Ascending aorta (tissue), 2 donors: ENCODE measurements at regions not wholly inside any gene's neighbourhood (a gene's known extent, or its start where the extent isn't known, plus 50 kb on each side); places are given as distances from the start of the nearest gene placed in this dataset.

ENCODE experiments used
- DNase-seq, 2 donors: peaks; one replicate each; pipeline ENCODE4 v3.0.0-alpha.2; 2019; ENCODE audit warnings: low spot score in 2 of 2
- H3K27ac ChIP-seq, 2 donors: fragments of 200-600 bp; sonication (generic); one replicate each; pipeline ENCODE4 v1.5.1; 2016 to 2017; ENCODE audit warnings: mild to moderate bottlenecking in 1 of 2
- H3K27me3 ChIP-seq: fragments of 200-600 bp; sonication (generic); one replicate; pipeline ENCODE4 v1.5.1; 2017
- H3K36me3 ChIP-seq, 2 donors: fragments of 200-600 bp; sonication (generic); one replicate each; pipeline ENCODE4 v1.5.1; 2016
- H3K4me1 ChIP-seq, 2 donors: fragments of 200-600 bp; sonication (generic); one replicate each; pipeline ENCODE4 v1.5.1; 2016 to 2017; ENCODE audit warnings: mild to moderate bottlenecking in 1 of 2
- H3K4me3 ChIP-seq, 2 donors: fragments of 200-600 bp; sonication (generic); one replicate each; pipeline ENCODE4 v1.5.1; 2016 to 2017; ENCODE audit warnings: mild to moderate bottlenecking in 1 of 2
- H3K9me3 ChIP-seq, 2 donors: fragments of 200-600 bp; sonication (generic); one replicate each; pipeline ENCODE4 v1.5.1; 2016
- intact Hi-C: fragments of 100-400 bp; cut with DNase I; formaldehyde crosslinking; loops from one replicate; pipeline ENCODE4 v1.15.1; 2023
- TF ChIP-seq, protein P1 (sequence below), 3 experiments: fragments of 200-600 bp in 2 of 3; fragments of 450-650 bp in 1 of 3; sonication (generic) in 2 of 3; IDR thresholded peaks; one replicate each; pipeline ENCODE4 v1.5.1; 2016 to 2019; ENCODE audit warnings: antibody characterized with exemption in 3 of 3, mild to moderate bottlenecking in 1 of 3, moderate library complexity in 1 of 3

DNA sequence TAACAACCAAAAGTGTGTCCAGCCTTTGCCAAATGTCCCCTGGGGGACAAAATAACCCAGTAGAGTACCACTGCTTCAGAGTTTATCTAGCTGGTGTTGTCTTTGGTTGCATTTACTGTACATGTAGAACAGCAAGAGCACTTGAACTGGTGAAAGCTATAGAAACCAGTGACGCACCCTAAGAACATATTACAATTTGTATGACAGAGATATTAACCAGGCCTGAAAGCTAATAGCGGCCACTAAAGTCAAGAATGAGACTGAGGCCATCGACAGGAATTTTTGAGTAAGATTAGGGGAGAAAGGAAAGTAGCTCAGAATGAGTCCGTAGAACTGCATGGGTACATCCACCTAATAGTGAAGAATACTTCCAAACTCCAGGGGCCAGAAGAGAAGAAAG, 236.2 kb downstream of the MTERF1 start:
- Histone ChIP-seq H3K4me1 (no peaks in the 10 kb centered on the region), H3K27me3 (no peaks in the 10 kb centered on the region), H3K4me3 (no peak overlapping the region), H3K9me3 (no peaks in the 10 kb centered on the region), H3K27ac (no peak overlapping the region), H3K36me3 (no peaks in the 10 kb centered on the region)
- intact Hi-C loops, result no loop called here
- DNase-seq, result no peak
- TF ChIP-seq, protein P1, sequence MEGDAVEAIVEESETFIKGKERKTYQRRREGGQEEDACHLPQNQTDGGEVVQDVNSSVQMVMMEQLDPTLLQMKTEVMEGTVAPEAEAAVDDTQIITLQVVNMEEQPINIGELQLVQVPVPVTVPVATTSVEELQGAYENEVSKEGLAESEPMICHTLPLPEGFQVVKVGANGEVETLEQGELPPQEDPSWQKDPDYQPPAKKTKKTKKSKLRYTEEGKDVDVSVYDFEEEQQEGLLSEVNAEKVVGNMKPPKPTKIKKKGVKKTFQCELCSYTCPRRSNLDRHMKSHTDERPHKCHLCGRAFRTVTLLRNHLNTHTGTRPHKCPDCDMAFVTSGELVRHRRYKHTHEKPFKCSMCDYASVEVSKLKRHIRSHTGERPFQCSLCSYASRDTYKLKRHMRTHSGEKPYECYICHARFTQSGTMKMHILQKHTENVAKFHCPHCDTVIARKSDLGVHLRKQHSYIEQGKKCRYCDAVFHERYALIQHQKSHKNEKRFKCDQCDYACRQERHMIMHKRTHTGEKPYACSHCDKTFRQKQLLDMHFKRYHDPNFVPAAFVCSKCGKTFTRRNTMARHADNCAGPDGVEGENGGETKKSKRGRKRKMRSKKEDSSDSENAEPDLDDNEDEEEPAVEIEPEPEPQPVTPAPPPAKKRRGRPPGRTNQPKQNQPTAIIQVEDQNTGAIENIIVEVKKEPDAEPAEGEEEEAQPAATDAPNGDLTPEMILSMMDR (IDR thresholded peaks at IDR 0.05), result no peak

DNA sequence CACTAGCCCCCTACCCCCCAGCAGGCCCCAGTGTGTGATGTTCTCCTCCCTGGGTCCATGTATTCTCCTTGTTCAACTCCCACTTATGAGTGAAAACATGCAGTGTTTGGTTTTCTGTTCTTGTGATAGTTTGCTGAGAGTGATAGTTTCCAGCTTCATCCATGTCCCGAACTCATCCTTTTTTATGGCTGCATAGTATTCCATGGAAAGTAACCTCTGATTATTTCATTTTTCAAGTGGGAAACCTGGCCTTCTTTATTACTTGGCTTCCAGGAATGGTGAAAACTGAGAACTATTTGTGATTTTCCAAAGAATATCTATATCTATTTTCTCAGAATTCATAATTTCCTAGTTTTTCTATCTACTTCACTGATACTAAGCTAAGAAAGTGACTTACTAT, 235.0 kb downstream of the MTERF1 start:
- H3K4me3 ChIP-seq, result no peak overlapping the region
- no peaks in the 10 kb centered on the region for H3K36me3 ChIP-seq
- intact Hi-C loops, result no loop called here
- no peaks in the 10 kb centered on the region for H3K27me3 ChIP-seq
- H3K9me3 ChIP-seq, result no peaks in the 10 kb centered on the region
- no peak overlapping the region for H3K27ac ChIP-seq
- no peaks in the 10 kb centered on the region for H3K4me1 ChIP-seq
- no peak for DNase-seq
- TF ChIP-seq, protein P1 (IDR thresholded peaks at IDR 0.05), result no peak

DNA sequence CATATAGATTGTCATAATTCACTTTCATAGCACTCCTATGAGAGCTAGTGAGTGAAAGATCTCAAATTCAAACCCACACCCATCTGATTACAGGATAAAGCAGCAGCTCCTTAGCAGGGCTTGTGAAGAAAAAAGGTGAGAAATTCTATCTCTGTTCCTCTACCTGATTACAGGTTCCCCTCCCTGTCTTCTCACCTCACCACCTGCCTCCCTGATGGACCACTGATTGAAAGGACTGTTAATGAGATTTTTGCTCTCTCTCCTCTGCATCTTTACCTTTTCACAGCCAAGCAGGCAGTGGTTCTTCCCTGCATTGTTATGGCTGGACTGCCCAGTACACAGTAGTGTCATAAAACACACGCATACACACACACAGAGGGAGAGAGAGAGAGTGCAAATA, 228.5 kb downstream of the MTERF1 start:
- H3K27ac ChIP-seq, result no peak overlapping the region
- H3K36me3 ChIP-seq, result no peaks in the 10 kb centered on the region
- intact Hi-C loops, result no loop called here
- H3K4me1 ChIP-seq, result no peaks in the 10 kb centered on the region
- H3K9me3 ChIP-seq, result no peaks in the 10 kb centered on the region
- DNase-seq, result no peak
- H3K4me3 ChIP-seq, result no peak overlapping the region
- no peaks in the 10 kb centered on the region for H3K27me3 ChIP-seq
- TF ChIP-seq, protein P1 (IDR thresholded peaks at IDR 0.05), result no peak

DNA sequence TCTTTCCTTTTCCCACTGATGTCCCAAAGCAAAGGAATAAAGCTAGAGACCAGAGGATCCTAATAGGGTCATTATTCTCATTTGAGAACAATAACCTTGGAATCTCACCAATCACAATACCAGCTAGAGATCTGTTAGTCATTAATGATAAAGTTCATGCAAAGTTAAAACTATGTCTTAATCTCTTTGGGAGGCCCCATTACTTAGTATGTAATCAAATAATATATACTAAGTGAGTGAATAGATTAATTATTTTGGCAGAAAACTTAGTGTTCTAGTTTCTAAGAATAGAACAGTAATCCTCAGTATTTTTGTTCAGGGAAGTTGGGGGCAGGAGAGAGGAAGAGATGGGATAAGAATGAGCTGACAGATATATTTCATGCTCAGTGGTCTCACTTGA, 227.2 kb downstream of the MTERF1 start:
- Histone ChIP-seq H3K4me3 (no peak overlapping the region), H3K36me3 (no peaks in the 10 kb centered on the region), H3K9me3 (no peaks in the 10 kb centered on the region), H3K27ac (no peak overlapping the region), H3K4me1 (no peaks in the 10 kb centered on the region), H3K27me3 (no peaks in the 10 kb centered on the region)
- DNase-seq, result no peak
- intact Hi-C loops, result no loop called here
- TF ChIP-seq, protein P1 (IDR thresholded peaks at IDR 0.05), result no peak

DNA sequence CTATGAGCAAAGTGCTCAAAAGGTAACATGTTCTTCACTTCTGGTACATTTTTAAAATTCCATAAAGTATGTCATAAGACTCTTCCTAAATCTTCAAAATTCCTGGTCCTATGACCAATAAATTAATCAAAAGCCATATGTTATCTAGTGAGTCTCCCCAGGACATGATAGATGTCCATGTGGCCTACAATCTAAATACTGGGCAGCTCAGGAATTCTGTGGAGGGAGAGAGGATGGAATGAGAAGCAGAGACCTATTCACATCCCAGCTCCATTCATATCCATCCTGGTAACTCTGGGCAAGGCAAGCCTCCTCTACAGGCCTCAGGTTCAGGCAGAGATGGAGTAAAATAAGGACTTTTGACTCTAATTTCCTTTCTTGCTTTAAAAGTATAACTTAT, 224.8 kb downstream of the MTERF1 start:
- Histone ChIP-seq H3K4me1 (no peaks in the 10 kb centered on the region), H3K9me3 (no peaks in the 10 kb centered on the region), H3K27me3 (no peaks in the 10 kb centered on the region), H3K27ac (no peak overlapping the region), H3K36me3 (no peaks in the 10 kb centered on the region), H3K4me3 (no peak overlapping the region)
- TF ChIP-seq, protein P1 (IDR thresholded peaks at IDR 0.05), result no peak
- intact Hi-C loops, result no loop called here
- DNase-seq, result no peak
